ENCODE measurements at regions not wholly inside any gene's neighbourhood (a gene's known extent, or its start where the extent isn't known, plus 50 kb on each side); places are given as distances from the start of the nearest gene placed in this dataset.

- ATAC-seq (peak; percentile 58 to 59), DNase-seq (no peak)
- H3K9me3 ChIP-seq: no peaks in the 10 kb centered on the region
- H3K4me3 ChIP-seq: no peak overlapping the region
- no peak overlapping the region for H3K27ac ChIP-seq
- no peaks in the 10 kb centered on the region for H3K27me3 ChIP-seq (ENCODE audit: low read depth)
- no peaks in the 10 kb centered on the region for H3K36me3 ChIP-seq
- H3K4me1 ChIP-seq: no peaks in the 10 kb centered on the region
- intact Hi-C loops (cut with DNase I): no loop called here
- TF ChIP-seq CTCF (IDR thresholded peaks at IDR 0.05): no peak
These were observed 230.9 kb upstream of the NOVA1 start for GRCh38 chr14:26828741-26829140.

GRCh38 chr14:26833621-26834176 is 235.9 kb upstream of the NOVA1 start:
- intact Hi-C loops (cut with DNase I): no loop called here
- DNase-seq: no peak
- Histone ChIP-seq H3K27ac (no peak overlapping the region), H3K4me3 (no peak overlapping the region), H3K36me3 (no peaks in the 10 kb centered on the region), H3K9me3 (no peaks in the 10 kb centered on the region), H3K27me3 (ENCODE audit: low read depth) (no peaks in the 10 kb centered on the region), H3K4me1 (no peaks in the 10 kb centered on the region)
- no peak for ATAC-seq
- TF ChIP-seq CTCF (IDR thresholded peaks at IDR 0.05): no peak

DNA sequence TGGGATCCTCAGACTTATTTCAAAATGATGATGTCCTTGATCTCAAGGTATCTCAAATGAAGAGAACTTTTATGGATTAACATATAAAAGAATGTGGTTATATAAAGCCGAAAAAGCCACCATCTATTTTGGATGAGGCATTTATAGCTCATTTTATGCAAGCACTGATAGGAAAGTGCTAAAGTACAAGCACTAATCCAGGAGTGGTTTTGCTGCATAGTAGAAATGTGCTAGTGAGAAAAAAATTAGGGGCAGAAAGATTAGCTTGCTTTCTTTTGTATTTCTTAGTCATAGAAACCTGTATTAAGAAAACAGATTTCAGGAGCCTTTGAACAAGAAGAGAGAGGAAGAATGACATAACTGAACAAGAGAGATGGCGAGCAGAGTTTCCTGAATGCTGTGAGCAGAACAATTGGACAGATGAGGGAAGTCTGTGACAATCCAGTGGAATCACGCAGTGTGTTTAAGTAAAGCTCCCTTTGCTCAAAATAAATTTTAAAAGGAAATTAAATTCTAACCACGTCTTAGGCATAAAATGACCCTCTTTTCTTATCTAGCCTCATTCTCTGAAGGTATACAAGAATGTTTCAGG is 238.2 kb upstream of the NOVA1 start:
- intact Hi-C loops (cut with DNase I): no loop called here
- TF ChIP-seq CTCF (IDR thresholded peaks at IDR 0.05): no peak
- H3K36me3 ChIP-seq: no peaks in the 10 kb centered on the region

DNA sequence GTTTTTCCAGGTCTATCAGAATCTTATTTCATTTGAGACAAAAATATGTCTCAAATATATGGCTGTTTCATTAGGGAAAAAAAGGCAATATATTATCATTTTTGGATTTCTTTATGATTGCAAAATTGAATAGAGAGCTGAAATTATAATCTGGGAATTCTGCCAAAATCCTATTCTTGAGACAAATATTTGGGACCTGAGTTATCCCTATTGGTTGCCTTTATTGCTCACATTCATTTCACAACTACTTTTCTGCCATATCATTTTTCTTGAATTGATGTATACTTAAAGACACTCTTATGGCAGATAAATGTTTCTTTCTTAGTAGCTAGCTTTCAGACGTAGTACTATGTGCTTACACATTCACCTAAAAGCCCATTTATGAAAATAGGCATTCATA is 241.6 kb upstream of the NOVA1 start:
- intact Hi-C loops (cut with DNase I): no loop called here
- DNase-seq (no peak), ATAC-seq (no peak)
- TF ChIP-seq CTCF (IDR thresholded peaks at IDR 0.05): no peak
- Histone ChIP-seq H3K27me3 (ENCODE audit: low read depth) (no peaks in the 10 kb centered on the region), H3K4me1 (peaks cover 4% of the 10 kb centered on the region), H3K4me3 (no peak overlapping the region), H3K36me3 (no peaks in the 10 kb centered on the region), H3K9me3 (no peaks in the 10 kb centered on the region), H3K27ac (no peak overlapping the region)

More for the DNA sequence above, 238.2 kb upstream of the NOVA1 start:
- H3K4me3 ChIP-seq: no peak overlapping the region
- no peaks in the 10 kb centered on the region for H3K9me3 ChIP-seq
- ATAC-seq: peak in 1 of 2 donors; percentile 9
- H3K27ac ChIP-seq: no peak overlapping the region
- DNase-seq: no peak
- no peaks in the 10 kb centered on the region for H3K4me1 ChIP-seq
- H3K27me3 ChIP-seq (ENCODE audit: low read depth): no peaks in the 10 kb centered on the region

DNA sequence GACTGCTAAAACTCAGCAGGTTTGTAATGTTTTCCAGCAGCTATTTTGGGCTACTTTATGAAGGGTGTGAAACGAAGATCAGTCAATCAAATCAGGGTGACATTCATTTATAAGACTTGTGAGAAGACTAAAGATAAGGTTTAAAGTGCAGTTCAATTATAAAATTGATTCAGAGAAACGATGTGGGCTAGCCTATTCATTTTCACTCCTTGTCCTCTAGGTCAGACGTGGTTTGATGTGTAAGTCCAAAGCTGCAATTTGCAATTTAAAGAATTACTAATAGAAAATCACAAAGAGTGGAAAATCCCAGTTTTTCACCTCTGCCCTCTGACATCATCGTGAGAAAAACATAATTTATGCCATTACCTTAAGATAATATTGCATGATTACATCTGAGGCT is 243.5 kb upstream of the NOVA1 start:
- ATAC-seq: no peak
- Histone ChIP-seq H3K36me3 (no peaks in the 10 kb centered on the region), H3K9me3 (no peaks in the 10 kb centered on the region), H3K4me3 (no peak overlapping the region), H3K4me1 (peaks cover 4% of the 10 kb centered on the region), H3K27ac (peak overlapping the region; percentile 53), H3K27me3 (ENCODE audit: low read depth) (no peaks in the 10 kb centered on the region)
- no peak for TF ChIP-seq CTCF (IDR thresholded peaks at IDR 0.05)
- intact Hi-C loops (cut with DNase I): no loop called here
- DNase-seq: no peak
